ENCODE measurements at regions not wholly inside any gene's neighbourhood (a gene's known extent, or its start where the extent isn't known, plus 50 kb on each side); places are given as distances from the start of the nearest gene placed in this dataset.

DNA sequence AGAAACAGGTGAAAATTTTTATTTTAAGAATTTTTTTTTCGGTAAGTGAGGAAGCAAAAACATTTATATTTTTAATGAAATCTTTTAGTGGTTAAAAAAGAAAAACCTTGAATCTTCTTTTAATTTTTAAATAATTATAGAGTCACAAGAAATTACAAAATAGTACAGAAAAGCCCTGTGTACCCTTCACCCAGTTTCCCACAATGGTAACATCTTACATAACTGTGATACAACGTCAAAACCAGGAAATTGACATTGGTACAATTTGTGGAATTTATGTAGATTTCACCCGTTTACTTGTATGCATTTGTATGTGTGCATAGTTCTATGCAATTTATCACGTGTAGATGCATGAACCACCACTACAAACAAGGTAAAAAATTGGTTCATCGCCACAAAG lies 285.9 kb downstream of the MTX2 start:
- DNase-seq (ENCODE audit: low spot score), result no peak
- WGBS, result 51% methylated on average over 5 of the region's 5 CpGs
- no peaks in the 10 kb centered on the region for H3K9me3 ChIP-seq (ENCODE audit: control insufficient read depth in 4 of 4, low read length in 3 of 4)
- H3K9ac ChIP-seq (ENCODE audit: low read depth in 1 of 2, low read length in 2 of 2), result no peak overlapping the region
- H3K27me3 ChIP-seq (ENCODE audit: control insufficient read depth in 4 of 4, insufficient read depth in 4 of 4, low read length in 3 of 4), result peaks cover 0 to 4% (median 0%) of the 10 kb centered on the region in 4 donors
- no peak overlapping the region for H3K27ac ChIP-seq (ENCODE audit: low read depth in 1 of 2, low read length in 2 of 2)
- TF ChIP-seq EGR1 (IDR thresholded peaks at IDR 0.05; ENCODE audit: low read depth in 2 of 2) (no peak), RAD21 (IDR thresholded peaks at IDR 0.05) (no peak), TAF1 (conservative IDR thresholded peaks at IDR 0.05) (no peak), ZBTB33 (IDR thresholded peaks at IDR 0.05) (no peak), FOXA2 (IDR thresholded peaks at IDR 0.05) (no peak), FOXA1 (IDR thresholded peaks at IDR 0.05) (no peak), REST (IDR thresholded peaks at IDR 0.05) (no peak), MAX (IDR thresholded peaks at IDR 0.05) (no peak), ATF3 (IDR thresholded peaks at IDR 0.05) (no peak), YY1 (IDR thresholded peaks at IDR 0.05) (no peak), RXRA (IDR thresholded peaks at IDR 0.05) (no peak), JUND (IDR thresholded peaks at IDR 0.05) (no peak), NR2F2 (IDR thresholded peaks at IDR 0.05) (no peak), CTCF (IDR thresholded peaks at IDR 0.05; ENCODE audit: low read depth, low read length, missing input control) (no peak), HNF4G (IDR thresholded peaks at IDR 0.05) (no peak), GABPA (IDR thresholded peaks at IDR 0.05 in 1 of 2, conservative IDR thresholded peaks at IDR 0.05 in 1 of 2) (no peak)
- H3K4me1 ChIP-seq (ENCODE audit: control insufficient read depth in 4 of 4, insufficient read depth in 4 of 4, low read length in 3 of 4), result peaks cover 0 to 19% (median 10%) of the 10 kb centered on the region in 4 donors
- H3K4me3 ChIP-seq (ENCODE audit: low read depth in 1 of 3, low read length in 3 of 3), result no peak overlapping the region
- no peaks in the 10 kb centered on the region for H3K36me3 ChIP-seq (ENCODE audit: control insufficient read depth in 4 of 4, insufficient read depth in 3 of 4, low read depth in 1 of 4, low read length in 3 of 4)

DNA sequence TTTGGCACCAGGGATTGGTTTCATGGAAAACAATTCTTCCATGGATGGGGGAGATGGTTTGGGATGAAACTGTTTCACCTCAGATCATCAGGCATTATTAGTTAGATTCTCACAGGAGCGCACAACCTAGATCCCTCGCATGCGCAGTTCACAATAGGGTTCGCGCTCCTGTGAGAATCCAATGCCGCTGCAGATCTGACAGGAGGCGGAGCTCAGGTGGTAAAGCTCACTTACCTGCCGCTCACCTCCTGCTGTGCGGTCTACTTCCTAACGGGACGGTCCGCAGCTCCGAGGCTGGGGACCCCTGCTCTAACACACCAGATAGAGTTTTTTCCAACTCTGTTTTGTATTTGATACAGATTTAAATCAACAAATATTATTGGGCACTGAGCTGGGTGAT lies 286.5 kb downstream of the MTX2 start:
- Histone ChIP-seq H3K4me1 (ENCODE audit: control insufficient read depth in 4 of 4, insufficient read depth in 4 of 4, low read length in 3 of 4) (peaks cover 0 to 19% (median 10%) of the 10 kb centered on the region in 4 donors), H3K9me3 (ENCODE audit: control insufficient read depth in 4 of 4, low read length in 3 of 4) (no peaks in the 10 kb centered on the region), H3K9ac (ENCODE audit: low read depth in 1 of 2, low read length in 2 of 2) (no peak overlapping the region), H3K27me3 (ENCODE audit: control insufficient read depth in 4 of 4, insufficient read depth in 4 of 4, low read length in 3 of 4) (peaks cover 0 to 4% (median 0%) of the 10 kb centered on the region in 4 donors), H3K27ac (ENCODE audit: low read depth in 1 of 2, low read length in 2 of 2) (no peak overlapping the region), H3K4me3 (ENCODE audit: low read depth in 1 of 3, low read length in 3 of 3) (no peak overlapping the region), H3K36me3 (ENCODE audit: control insufficient read depth in 4 of 4, insufficient read depth in 3 of 4, low read depth in 1 of 4, low read length in 3 of 4) (no peaks in the 10 kb centered on the region)
- 41% methylated on average over 13 of the region's 13 CpGs for WGBS
- DNase-seq (ENCODE audit: low spot score), result no peak
- no peak for TF ChIP-seq ZBTB33 (IDR thresholded peaks at IDR 0.05)
- TF ChIP-seq ATF3 (IDR thresholded peaks at IDR 0.05), result no peak
- TF ChIP-seq GABPA (IDR thresholded peaks at IDR 0.05 in 1 of 2, conservative IDR thresholded peaks at IDR 0.05 in 1 of 2), result no peak
- TF ChIP-seq HNF4G (IDR thresholded peaks at IDR 0.05), result no peak
- TF ChIP-seq NR2F2 (IDR thresholded peaks at IDR 0.05), result no peak
- no peak for TF ChIP-seq RXRA (IDR thresholded peaks at IDR 0.05)
- TF ChIP-seq FOXA1 (IDR thresholded peaks at IDR 0.05), result no peak
- TF ChIP-seq MAX (IDR thresholded peaks at IDR 0.05), result no peak
- TF ChIP-seq SP1 (IDR thresholded peaks at IDR 0.05), result no peak
- TF ChIP-seq HNF4A (conservative IDR thresholded peaks at IDR 0.05), result no peak
- no peak for TF ChIP-seq FOXA2 (IDR thresholded peaks at IDR 0.05)
- TF ChIP-seq JUND (IDR thresholded peaks at IDR 0.05), result no peak
- no peak for TF ChIP-seq CTCF (IDR thresholded peaks at IDR 0.05; ENCODE audit: low read depth, low read length, missing input control)
- no peak for TF ChIP-seq YY1 (IDR thresholded peaks at IDR 0.05)
- no peak for TF ChIP-seq TAF1 (conservative IDR thresholded peaks at IDR 0.05)
- TF ChIP-seq RAD21 (IDR thresholded peaks at IDR 0.05), result no peak
